NCI-H2196 treated with DMSO at 0.1 percent for 48 hours (cell line): ENCODE measurements at regions not wholly inside any gene's neighbourhood (a gene's known extent, or its start where the extent isn't known, plus 50 kb on each side); places are given as distances from the start of the nearest gene placed in this dataset.
"Not testable (repeated sequence)": the region's sequence is repeated elsewhere in the genome, so short reads cannot be mapped to it uniquely, and the experiment has no call there.

Source experiments
- DNase-seq: peaks from one replicate; lab custom pipeline; 2025; ENCODE audit not compliant: unreplicated experiment; lab: John Stamatoyannopoulos, UW

DNA sequence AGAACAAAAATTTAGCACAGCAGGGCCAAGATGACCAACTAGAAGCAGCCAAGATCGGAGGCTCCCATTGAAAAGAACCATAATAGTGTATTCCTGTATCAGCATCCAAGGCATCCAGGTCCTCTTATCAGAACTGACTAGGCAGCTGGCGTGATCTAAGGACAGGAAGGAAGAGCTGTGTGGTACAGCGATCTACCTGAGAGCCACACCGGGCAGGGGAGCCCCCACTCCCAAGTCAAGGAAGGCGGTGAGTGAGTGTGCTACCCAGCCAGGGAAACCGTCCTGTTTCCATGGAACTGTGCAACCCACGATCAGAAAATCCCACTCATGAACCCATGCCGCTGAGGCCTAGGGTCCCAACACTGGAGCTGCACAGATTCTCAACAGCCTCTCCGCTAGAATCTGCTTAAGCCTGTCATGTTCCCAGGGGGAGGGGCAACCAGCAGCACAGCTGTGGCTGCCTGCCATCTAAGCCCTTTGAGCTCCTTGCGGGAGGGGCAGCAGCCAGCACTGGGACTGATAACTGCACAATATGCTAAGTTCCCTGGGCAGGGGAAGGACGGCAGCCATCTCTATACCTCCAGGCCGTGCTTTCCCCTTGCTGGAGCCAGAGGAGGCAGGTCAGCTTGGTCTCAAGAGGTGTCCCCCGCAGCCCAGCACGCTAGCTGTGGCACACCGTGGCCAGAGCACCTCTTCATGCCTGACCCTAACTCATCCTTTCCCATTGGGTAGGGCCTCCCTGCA is 213.0 kb upstream of the SMIM30 start:
- DNase-seq = no peak

GRCh38 chr7:113321201-113321600 is 202.8 kb upstream of the SMIM30 start:
- no peak for DNase-seq

DNA sequence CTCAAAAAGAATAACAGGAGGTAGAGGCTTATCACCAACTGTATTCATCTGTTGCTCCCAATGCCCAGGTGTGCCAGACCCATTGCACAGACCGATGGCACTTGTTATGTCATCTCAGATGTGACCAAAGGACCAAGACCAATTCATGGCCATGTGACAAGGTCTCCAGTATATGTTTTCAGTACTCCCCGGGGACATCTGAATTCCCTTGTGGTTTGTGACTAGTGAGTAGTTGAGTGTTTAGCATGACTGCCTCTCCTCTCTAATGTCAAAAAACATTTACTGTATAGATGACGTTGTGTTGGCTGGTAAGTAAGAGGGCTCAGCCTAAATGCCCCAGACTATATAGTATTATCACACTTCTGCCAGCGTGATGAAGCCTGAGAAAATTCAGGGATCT is 202.1 kb upstream of the SMIM30 start:
- no peak for DNase-seq

DNA sequence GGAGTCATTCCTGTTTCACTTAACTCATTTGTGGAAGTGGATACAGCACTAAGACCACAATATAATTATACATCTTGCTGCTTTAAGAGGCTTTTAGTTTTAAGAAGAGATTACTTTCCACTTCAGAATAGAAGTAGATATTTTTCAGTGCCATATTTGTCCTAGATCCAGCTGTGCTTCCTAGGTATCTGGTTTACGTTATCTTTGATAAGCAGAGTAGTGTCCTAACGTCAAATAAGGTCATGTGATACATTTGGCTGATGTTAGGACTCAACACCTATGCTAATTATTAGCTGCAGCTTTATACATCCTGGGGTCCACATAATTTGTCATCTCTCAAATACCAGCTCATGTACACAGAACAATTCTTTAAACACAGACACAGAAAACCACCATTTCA is 196.2 kb upstream of the SMIM30 start:
- no peak for DNase-seq

DNA sequence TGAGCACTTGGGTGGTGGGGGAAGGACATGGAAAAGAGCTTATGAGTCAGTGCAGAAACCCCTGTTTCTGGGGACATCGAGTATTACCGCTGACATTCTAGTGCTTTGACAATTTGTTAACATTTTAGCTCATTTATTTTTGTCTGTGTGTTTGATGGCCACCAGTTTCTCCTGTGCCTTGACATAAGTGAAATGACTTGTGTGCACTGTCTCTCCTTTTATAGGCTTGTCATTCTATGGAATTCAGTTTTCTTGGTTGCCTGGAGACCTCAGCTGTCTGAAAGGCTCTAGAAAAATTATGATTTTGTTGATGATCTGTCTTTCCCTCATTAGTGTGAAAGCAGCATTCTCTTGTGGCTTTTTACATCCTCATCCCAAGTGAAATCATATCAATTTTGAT is 190.0 kb upstream of the SMIM30 start:
- DNase-seq = no peak

- no peak for DNase-seq
Measured at GRCh38 chr7:113307147-113307546, 188.8 kb upstream of the SMIM30 start.

GRCh38 chr7:113306302-113306701 is 187.9 kb upstream of the SMIM30 start:
- no peak for DNase-seq

GRCh38 chr7:113304104-113304503 is 185.8 kb upstream of the SMIM30 start:
- no peak for DNase-seq

DNA sequence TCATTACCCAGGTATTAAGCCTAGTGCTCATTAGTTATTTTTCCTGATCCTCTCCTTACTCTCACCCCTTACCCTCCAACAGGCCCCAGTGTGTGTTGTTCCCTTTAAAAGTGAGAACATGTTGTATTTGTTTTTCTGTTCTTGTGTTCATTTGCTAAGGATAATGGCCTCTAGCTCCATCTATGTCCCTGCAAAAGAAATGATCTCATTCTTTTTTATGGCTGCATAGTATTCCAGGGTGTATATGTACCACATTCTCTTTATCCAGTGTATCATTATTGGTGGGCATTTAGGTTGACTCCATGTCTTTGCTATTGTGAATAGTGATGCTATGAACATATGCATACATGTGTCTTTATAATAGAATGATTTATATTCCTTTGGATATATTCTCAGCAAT is 185.0 kb upstream of the SMIM30 start:
- DNase-seq = not testable (repeated sequence)

GRCh38 chr7:113301983-113302382 is 183.6 kb upstream of the SMIM30 start:
- DNase-seq = no peak

DNA sequence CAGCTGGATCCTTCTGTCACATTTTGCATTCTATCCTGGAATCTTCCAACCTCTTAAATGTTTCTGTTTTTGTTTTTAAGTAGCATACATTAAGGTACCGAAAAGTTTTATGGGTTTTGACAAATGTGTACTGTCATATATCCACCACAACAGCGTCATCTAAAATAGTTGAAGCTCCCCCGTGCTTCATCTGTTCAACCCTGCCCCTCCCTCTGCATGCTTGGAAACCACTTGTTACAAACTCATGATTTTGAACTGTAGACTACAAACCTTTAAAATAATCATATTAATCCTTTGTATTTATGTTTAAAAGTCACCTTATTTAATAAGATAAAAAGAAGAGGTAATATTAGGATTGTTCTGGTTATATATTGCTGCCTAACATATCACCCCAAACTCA is 182.8 kb upstream of the SMIM30 start:
- no peak for DNase-seq

DNA sequence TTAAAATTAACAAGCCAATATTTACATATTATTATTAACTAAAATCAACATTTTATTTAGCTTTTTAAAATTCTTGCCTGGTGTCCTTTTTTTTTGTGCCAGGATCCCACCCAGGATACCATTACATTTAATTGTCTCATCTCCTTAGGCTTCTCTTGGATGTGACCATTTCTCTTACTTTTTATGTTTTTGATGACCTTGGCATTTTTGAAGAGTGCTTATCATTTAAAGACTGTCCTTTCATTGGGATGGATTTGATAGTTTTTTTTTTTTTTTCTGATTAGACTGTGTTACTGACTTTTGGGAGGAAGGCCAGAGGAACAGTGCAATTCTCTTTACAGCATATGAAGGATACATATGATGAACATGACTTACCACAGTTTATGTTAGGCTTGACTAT is 181.4 kb upstream of the SMIM30 start:
- no peak for DNase-seq

- no peak for DNase-seq
Measured at GRCh38 chr7:113298501-113298900, 180.1 kb upstream of the SMIM30 start.

DNA sequence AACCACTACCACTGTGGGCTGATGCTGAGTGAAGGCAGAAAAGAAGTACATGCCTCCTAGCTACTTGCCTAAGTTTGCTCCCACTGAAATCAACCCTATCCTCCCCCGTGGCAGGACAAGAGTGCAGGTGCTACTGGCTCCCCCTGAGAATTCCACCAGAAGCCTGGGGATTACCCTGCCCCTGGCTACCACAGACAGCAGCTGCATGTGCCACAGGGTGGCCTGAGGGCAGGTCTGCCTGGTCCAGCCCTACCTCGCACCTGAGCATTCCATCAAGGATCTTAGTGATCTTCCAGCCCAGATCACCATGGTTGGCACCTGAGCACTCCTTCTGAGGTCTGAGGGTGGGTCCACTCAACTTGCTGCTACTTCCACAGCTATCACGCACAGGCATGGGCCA is 176.4 kb upstream of the SMIM30 start:
- no peak for DNase-seq

GRCh38 chr7:113292105-113292504 is 173.8 kb upstream of the SMIM30 start:
- DNase-seq = no peak

GRCh38 chr7:113291058-113291457 is 172.7 kb upstream of the SMIM30 start:
- no peak for DNase-seq

- DNase-seq = no peak
Measured at GRCh38 chr7:113289140-113289740, 170.9 kb upstream of the SMIM30 start.

GRCh38 chr7:113285411-113285810 is 167.1 kb upstream of the SMIM30 start:
- DNase-seq = no peak

DNA sequence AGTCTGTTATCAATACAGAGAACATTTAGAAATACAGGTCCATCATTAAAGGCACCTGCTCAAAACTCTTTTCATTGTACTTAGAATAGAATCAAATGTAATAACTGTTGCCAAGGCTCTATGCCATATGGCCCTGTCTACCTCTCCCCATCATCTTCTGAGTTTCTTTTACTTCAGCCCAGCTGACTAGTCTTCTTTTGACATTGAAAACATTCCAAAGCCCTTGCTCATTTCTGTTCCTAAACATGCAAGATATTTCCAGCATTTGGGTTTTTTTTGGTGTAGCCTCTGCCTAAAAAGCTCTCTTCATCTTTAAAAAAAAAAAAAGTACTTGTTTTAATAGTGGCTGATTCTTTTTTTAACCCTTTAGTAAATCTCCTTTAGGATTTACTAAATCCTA is 165.5 kb upstream of the SMIM30 start:
- no peak for DNase-seq

GRCh38 chr7:113282875-113283274 is 164.5 kb upstream of the SMIM30 start:
- DNase-seq = no peak

- no peak for DNase-seq
Measured at GRCh38 chr7:113281223-113281622, 162.9 kb upstream of the SMIM30 start.

DNA sequence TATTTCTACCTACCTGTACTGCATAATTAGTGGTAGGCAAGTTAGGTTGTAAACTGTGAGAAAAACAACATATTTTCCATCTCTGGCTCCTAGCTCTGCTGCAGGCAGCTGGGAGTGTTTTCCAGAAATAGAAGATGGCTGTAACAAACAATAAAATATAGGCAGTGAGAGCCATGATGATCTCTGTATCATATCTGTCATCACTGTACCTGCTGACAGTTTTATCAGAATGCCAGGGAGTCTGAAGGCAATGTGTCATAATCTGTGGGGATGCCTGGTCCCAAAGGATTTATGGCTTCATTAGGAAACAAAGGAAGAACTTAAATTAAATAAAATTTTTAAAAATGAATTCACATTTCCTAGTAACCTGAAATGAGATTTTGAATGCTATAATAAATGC is 160.9 kb upstream of the SMIM30 start:
- DNase-seq = no peak

DNA sequence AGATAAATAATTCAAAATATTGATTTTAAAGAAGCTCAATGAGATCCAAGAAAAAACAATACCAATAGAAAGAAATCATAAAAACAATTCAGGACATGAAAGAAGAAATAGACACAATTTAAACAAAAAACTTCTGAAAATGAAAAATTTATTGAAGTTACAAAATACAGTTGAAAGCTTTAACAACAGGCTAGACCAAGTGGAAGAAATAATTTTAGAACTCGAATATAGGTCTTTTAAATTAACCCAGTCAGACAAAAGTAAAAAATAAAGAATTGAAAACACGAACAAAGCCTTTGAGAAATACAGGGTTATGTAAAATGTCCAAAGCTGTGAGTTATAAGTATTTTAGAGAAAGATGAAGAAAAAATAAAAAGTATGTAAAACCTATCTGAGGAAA is 152.4 kb upstream of the SMIM30 start:
- no peak for DNase-seq
